ENCODE measurements at regions not wholly inside any gene's neighbourhood (a gene's known extent, or its start where the extent isn't known, plus 50 kb on each side); places are given as distances from the start of the nearest gene placed in this dataset.

- TF ChIP-seq CTCF (IDR thresholded peaks at IDR 0.05; ENCODE audit: insufficient read depth, low read length, poor library complexity, severe bottlenecking) = no peak
- TF ChIP-seq EZH2phosphoT487 (conservative IDR thresholded peaks at IDR 0.05; ENCODE audit: low read length) = no peak
Measured at GRCh38 chr6:150753371-150754064, 112.0 kb upstream of the MTHFD1L start.

All from SU-DHL-6 (cell line).